ENCODE measurements at regions not wholly inside any gene's neighbourhood (a gene's known extent, or its start where the extent isn't known, plus 50 kb on each side); places are given as distances from the start of the nearest gene placed in this dataset.

- TF ChIP-seq POLR2A (IDR thresholded peaks at IDR 0.05) (no peak), CTCF (IDR thresholded peaks at IDR 0.05) (no peak)
Measured at GRCh38 chr9:79928661-79929223, 357.0 kb downstream of the TLE4 start.
